ENCODE measurements at regions not wholly inside any gene's neighbourhood (a gene's known extent, or its start where the extent isn't known, plus 50 kb on each side); places are given as distances from the start of the nearest gene placed in this dataset.

GRCh38 chr13:104025303-104025702, 959.1 kb upstream of the SLC10A2 start:
- Histone ChIP-seq H3K4me1 (ENCODE audit: insufficient read depth, low read length, poor library complexity, severe bottlenecking) (no peaks in the 10 kb centered on the region), H2AFZ (ENCODE audit: low read length) (no peak overlapping the region), H3K9me2 (ENCODE audit: insufficient read depth, low read length) (no peaks in the 10 kb centered on the region), H3K79me2 (ENCODE audit: insufficient read depth, low read depth, low read length) (no peaks in the 10 kb centered on the region), H3K4me2 (ENCODE audit: low read length) (no peak overlapping the region), H3K36me3 (ENCODE audit: insufficient read depth, low read length) (no peaks in the 10 kb centered on the region), H3K27ac (ENCODE audit: low read depth, low read length, poor library complexity, severe bottlenecking) (no peak overlapping the region), H3K9me3 (ENCODE audit: low read length) (no peaks in the 10 kb centered on the region), H3K4me3 (ENCODE audit: low read depth, low read length, poor library complexity, severe bottlenecking) (no peak overlapping the region), H4K20me1 (ENCODE audit: insufficient read depth, low read length) (no peaks in the 10 kb centered on the region)
- no TSS peak for BruUV-seq (replicated peaks)
- intact Hi-C loops (cut with micrococcal nuclease; ENCODE audit: unreplicated experiment) = no loop called here
- ChIA-PET CTCF (ENCODE audit: unreplicated experiment) (no interaction called here), POLR2A (no interaction called here)
- no peak for DNase-seq (ENCODE audit: low spot score)
- TF ChIP-seq CTCF (conservative IDR thresholded peaks at IDR 0.05; ENCODE audit: low read length) (no peak), EZH2phosphoT487 (IDR thresholded peaks at IDR 0.05; ENCODE audit: borderline replicate concordance, low read depth, low read length) (no peak)

- ChIA-PET POLR2A (no interaction called here), CTCF (ENCODE audit: unreplicated experiment) (no interaction called here)
- no peak overlapping the region for H3K27ac ChIP-seq (ENCODE audit: low read depth, low read length, poor library complexity, severe bottlenecking)
- no peak overlapping the region for H2AFZ ChIP-seq (ENCODE audit: low read length)
- H3K9me3 ChIP-seq (ENCODE audit: low read length) = no peaks in the 10 kb centered on the region
- no peak overlapping the region for H3K4me2 ChIP-seq (ENCODE audit: low read length)
- H3K4me3 ChIP-seq (ENCODE audit: low read depth, low read length, poor library complexity, severe bottlenecking) = no peak overlapping the region
- H3K9me2 ChIP-seq (ENCODE audit: insufficient read depth, low read length) = no peaks in the 10 kb centered on the region
- BruUV-seq (replicated peaks) = no TSS peak
- no peaks in the 10 kb centered on the region for H3K79me2 ChIP-seq (ENCODE audit: insufficient read depth, low read depth, low read length)
- no peaks in the 10 kb centered on the region for H3K36me3 ChIP-seq (ENCODE audit: insufficient read depth, low read length)
- no peaks in the 10 kb centered on the region for H4K20me1 ChIP-seq (ENCODE audit: insufficient read depth, low read length)
- DNase-seq (ENCODE audit: low spot score) = no peak
- intact Hi-C loops (cut with micrococcal nuclease; ENCODE audit: unreplicated experiment) = no loop called here
- H3K4me1 ChIP-seq (ENCODE audit: insufficient read depth, low read length, poor library complexity, severe bottlenecking) = no peaks in the 10 kb centered on the region
- TF ChIP-seq EZH2phosphoT487 (IDR thresholded peaks at IDR 0.05; ENCODE audit: borderline replicate concordance, low read depth, low read length) (no peak), CTCF (conservative IDR thresholded peaks at IDR 0.05; ENCODE audit: low read length) (no peak)
Measured at GRCh38 chr13:104024416-104025170, 958.4 kb upstream of the SLC10A2 start.

DNA sequence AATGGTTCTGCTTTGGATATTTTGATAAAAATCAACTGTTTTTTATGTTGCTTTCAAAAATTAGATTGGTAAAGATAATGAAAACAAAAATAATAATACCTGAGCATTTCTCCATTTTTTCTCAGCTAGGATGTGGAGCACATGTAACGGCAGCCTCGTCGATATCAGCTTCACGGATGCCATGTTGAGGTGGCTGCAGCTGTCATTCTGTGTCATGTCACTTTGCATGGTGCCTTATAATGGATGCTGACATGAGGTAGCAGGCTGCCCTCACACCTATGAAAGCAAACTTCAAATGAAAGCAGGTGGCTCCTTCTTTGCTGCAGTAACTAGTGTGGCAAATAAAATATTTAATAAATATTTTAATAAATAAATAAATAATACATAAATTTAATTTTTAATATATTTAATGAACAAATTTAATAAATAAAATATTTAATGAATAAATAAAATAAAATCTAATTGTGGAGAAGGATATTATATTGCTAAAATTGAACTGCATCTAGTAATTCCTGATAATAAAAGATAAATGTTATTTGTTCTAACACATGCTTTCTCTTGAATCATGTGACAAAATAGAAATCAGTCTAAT, 955.7 kb upstream of the SLC10A2 start:
- H4K20me1 ChIP-seq (ENCODE audit: insufficient read depth, low read length) = no peaks in the 10 kb centered on the region
- BruUV-seq (replicated peaks) = no TSS peak

More for the DNA sequence above, 955.7 kb upstream of the SLC10A2 start:
- Histone ChIP-seq H3K4me1 (ENCODE audit: insufficient read depth, low read length, poor library complexity, severe bottlenecking) (no peaks in the 10 kb centered on the region), H3K79me2 (ENCODE audit: insufficient read depth, low read depth, low read length) (no peaks in the 10 kb centered on the region), H3K9me3 (ENCODE audit: low read length) (no peaks in the 10 kb centered on the region), H3K9me2 (ENCODE audit: insufficient read depth, low read length) (no peaks in the 10 kb centered on the region), H3K4me3 (ENCODE audit: low read depth, low read length, poor library complexity, severe bottlenecking) (no peak overlapping the region), H2AFZ (ENCODE audit: low read length) (no peak overlapping the region), H3K4me2 (ENCODE audit: low read length) (no peak overlapping the region), H3K27ac (ENCODE audit: low read depth, low read length, poor library complexity, severe bottlenecking) (no peak overlapping the region), H3K36me3 (ENCODE audit: insufficient read depth, low read length) (no peaks in the 10 kb centered on the region)
- no peak for TF ChIP-seq EZH2phosphoT487 (IDR thresholded peaks at IDR 0.05; ENCODE audit: borderline replicate concordance, low read depth, low read length)
- TF ChIP-seq CTCF (conservative IDR thresholded peaks at IDR 0.05; ENCODE audit: low read length) = no peak
- intact Hi-C loops (cut with micrococcal nuclease; ENCODE audit: unreplicated experiment) = no loop called here
- DNase-seq (ENCODE audit: low spot score) = no peak
- ChIA-PET CTCF (ENCODE audit: unreplicated experiment) (no interaction called here), POLR2A (no interaction called here)

All from OCI-LY7 (cell line).